ENCODE measurements at regions not wholly inside any gene's neighbourhood (a gene's known extent, or its start where the extent isn't known, plus 50 kb on each side); places are given as distances from the start of the nearest gene placed in this dataset.

DNA sequence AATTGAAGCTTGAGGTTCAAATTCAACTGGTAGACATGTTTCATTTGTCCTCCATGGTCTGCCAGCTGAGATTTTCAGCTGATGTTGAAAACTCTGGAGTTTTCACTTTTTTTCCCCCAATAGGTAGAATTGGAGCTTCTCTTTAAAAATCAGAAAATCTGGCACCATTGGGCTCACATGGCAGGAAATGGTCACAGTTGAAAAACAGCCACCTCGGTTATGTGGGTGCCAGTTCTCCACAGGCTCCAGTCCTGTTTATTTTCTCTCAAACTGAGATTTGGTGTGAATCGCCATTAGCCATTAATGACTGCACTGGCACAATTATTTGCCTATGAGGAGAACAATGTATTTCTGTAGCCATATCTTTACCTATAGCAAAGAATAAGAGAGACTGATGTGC, 171.4 kb upstream of the TFAP2D start:
- Histone ChIP-seq H3K4me2 (ENCODE audit: low read length) (no peak overlapping the region), H3K9me3 (ENCODE audit: insufficient read depth, low read length) (no peaks in the 10 kb centered on the region), H3K27ac (ENCODE audit: low read length) (no peak overlapping the region), H3K9ac (ENCODE audit: low read length) (no peak overlapping the region), H4K20me1 (ENCODE audit: insufficient read depth, low read length) (no peaks in the 10 kb centered on the region), H3K4me3 (ENCODE audit: low read length) (no peak overlapping the region), H2AFZ (ENCODE audit: low read depth, low read length) (no peak overlapping the region), H3K27me3 (ENCODE audit: low read depth, low read length) (no peaks in the 10 kb centered on the region), H3K36me3 (replicated peaks; ENCODE audit: low read depth, low read length) (no peaks in the 10 kb centered on the region), H3K79me2 (ENCODE audit: low read length) (no peaks in the 10 kb centered on the region), H3K4me1 (ENCODE audit: low read length) (no peaks in the 10 kb centered on the region)
- TF ChIP-seq, protein P1, sequence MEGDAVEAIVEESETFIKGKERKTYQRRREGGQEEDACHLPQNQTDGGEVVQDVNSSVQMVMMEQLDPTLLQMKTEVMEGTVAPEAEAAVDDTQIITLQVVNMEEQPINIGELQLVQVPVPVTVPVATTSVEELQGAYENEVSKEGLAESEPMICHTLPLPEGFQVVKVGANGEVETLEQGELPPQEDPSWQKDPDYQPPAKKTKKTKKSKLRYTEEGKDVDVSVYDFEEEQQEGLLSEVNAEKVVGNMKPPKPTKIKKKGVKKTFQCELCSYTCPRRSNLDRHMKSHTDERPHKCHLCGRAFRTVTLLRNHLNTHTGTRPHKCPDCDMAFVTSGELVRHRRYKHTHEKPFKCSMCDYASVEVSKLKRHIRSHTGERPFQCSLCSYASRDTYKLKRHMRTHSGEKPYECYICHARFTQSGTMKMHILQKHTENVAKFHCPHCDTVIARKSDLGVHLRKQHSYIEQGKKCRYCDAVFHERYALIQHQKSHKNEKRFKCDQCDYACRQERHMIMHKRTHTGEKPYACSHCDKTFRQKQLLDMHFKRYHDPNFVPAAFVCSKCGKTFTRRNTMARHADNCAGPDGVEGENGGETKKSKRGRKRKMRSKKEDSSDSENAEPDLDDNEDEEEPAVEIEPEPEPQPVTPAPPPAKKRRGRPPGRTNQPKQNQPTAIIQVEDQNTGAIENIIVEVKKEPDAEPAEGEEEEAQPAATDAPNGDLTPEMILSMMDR (IDR thresholded peaks at IDR 0.05; ENCODE audit: low read depth, low read length): no peak
- no peak for TF ChIP-seq EZH2phosphoT487 (IDR thresholded peaks at IDR 0.05; ENCODE audit: low read depth)

DNA sequence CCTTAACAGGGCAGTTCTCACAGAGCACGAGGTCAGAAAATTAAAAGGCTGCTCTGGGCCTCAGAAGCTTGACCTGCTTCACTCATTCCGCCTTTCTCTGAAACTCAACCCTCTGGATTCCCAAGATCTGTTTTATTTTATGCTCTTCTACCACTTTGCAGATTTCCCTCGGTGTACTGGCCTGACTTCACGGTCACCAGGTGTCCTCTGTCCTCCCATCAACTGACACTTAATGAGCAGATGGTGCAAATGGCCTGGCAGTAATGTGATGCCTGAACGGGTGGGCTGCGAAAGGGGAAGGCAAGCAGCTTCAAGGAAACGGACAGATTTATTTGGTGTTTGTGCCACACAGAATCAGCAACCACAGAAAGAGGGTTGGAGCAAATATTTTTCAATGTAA, 169.7 kb upstream of the TFAP2D start:
- no peak overlapping the region for H3K27ac ChIP-seq (ENCODE audit: low read length)
- no peak overlapping the region for H3K4me3 ChIP-seq (ENCODE audit: low read length)
- H3K4me1 ChIP-seq (ENCODE audit: low read length): no peaks in the 10 kb centered on the region
- no peak overlapping the region for H3K4me2 ChIP-seq (ENCODE audit: low read length)
- H3K9ac ChIP-seq (ENCODE audit: low read length): no peak overlapping the region
- no peak overlapping the region for H2AFZ ChIP-seq (ENCODE audit: low read depth, low read length)
- H3K79me2 ChIP-seq (ENCODE audit: low read length): no peaks in the 10 kb centered on the region
- TF ChIP-seq EZH2phosphoT487 (IDR thresholded peaks at IDR 0.05; ENCODE audit: low read depth): no peak
- TF ChIP-seq, protein P1 (IDR thresholded peaks at IDR 0.05; ENCODE audit: low read depth, low read length): no peak
- no peaks in the 10 kb centered on the region for H3K36me3 ChIP-seq (replicated peaks; ENCODE audit: low read depth, low read length)
- no peaks in the 10 kb centered on the region for H3K27me3 ChIP-seq (ENCODE audit: low read depth, low read length)
- no peaks in the 10 kb centered on the region for H4K20me1 ChIP-seq (ENCODE audit: insufficient read depth, low read length)
- H3K9me3 ChIP-seq (ENCODE audit: insufficient read depth, low read length): no peaks in the 10 kb centered on the region

DNA sequence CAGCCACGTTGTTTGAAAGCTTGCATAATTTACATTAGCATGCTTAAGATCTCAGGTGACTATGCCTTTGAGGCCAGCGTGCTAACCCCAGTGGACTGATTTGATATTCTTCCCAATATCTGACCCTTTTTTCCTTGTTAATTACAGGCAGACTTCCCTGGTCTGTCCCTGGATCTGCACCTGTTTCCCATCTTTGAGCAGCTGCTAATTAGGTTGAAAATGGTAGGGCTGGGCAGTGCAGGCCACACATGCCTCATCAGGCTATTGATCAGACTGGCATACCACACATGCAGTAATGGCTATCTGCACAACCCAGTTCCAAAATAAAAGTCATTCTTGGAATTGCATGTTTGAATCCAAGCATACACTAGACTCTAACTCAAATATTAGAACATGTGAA, 164.3 kb upstream of the TFAP2D start:
- Histone ChIP-seq H3K79me2 (ENCODE audit: low read length) (no peaks in the 10 kb centered on the region), H2AFZ (ENCODE audit: low read depth, low read length) (no peak overlapping the region), H3K27ac (ENCODE audit: low read length) (no peak overlapping the region), H3K9ac (ENCODE audit: low read length) (no peak overlapping the region), H3K9me3 (ENCODE audit: insufficient read depth, low read length) (no peaks in the 10 kb centered on the region; the same call in 1 of the 2 replicates), H4K20me1 (ENCODE audit: insufficient read depth, low read length) (no peaks in the 10 kb centered on the region), H3K4me1 (ENCODE audit: low read length) (no peaks in the 10 kb centered on the region), H3K36me3 (replicated peaks; ENCODE audit: low read depth, low read length) (no peaks in the 10 kb centered on the region), H3K4me3 (ENCODE audit: low read length) (no peak overlapping the region), H3K4me2 (ENCODE audit: low read length) (no peak overlapping the region), H3K27me3 (ENCODE audit: low read depth, low read length) (no peaks in the 10 kb centered on the region)
- TF ChIP-seq, protein P1 (IDR thresholded peaks at IDR 0.05; ENCODE audit: low read depth, low read length): no peak
- TF ChIP-seq EZH2phosphoT487 (IDR thresholded peaks at IDR 0.05; ENCODE audit: low read depth): no peak

DNA sequence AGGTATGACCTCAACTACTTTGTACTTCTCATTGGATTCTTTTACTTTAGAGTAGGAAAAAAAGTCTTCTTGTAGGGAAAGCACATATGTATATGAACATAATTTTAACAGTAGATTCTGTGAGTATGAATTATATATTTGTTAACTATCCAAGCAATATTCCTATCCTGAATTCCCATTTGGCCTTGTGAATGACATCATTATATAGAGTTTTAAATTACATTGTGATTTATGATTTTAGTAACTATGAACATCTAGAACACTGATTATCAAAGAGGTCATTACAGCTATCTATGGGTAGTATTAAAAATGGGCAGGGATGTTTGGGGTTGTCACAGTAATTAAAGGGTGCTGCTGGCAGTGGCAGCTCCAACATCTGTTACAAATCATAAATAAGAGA, 163.9 kb upstream of the TFAP2D start:
- no peak overlapping the region for H3K27ac ChIP-seq (ENCODE audit: low read length)
- no peak overlapping the region for H3K9ac ChIP-seq (ENCODE audit: low read length)
- no peaks in the 10 kb centered on the region for H3K27me3 ChIP-seq (ENCODE audit: low read depth, low read length)
- TF ChIP-seq, protein P1 (IDR thresholded peaks at IDR 0.05; ENCODE audit: low read depth, low read length): no peak
- no peak for TF ChIP-seq EZH2phosphoT487 (IDR thresholded peaks at IDR 0.05; ENCODE audit: low read depth)
- no peak overlapping the region for H2AFZ ChIP-seq (ENCODE audit: low read depth, low read length)
- H3K36me3 ChIP-seq (replicated peaks; ENCODE audit: low read depth, low read length): no peaks in the 10 kb centered on the region
- H4K20me1 ChIP-seq (ENCODE audit: insufficient read depth, low read length): no peaks in the 10 kb centered on the region
- H3K4me3 ChIP-seq (ENCODE audit: low read length): no peak overlapping the region
- no peak overlapping the region for H3K4me2 ChIP-seq (ENCODE audit: low read length)
- H3K79me2 ChIP-seq (ENCODE audit: low read length): no peaks in the 10 kb centered on the region
- no peaks in the 10 kb centered on the region; the same call in 1 of the 2 replicates for H3K9me3 ChIP-seq (ENCODE audit: insufficient read depth, low read length)
- H3K4me1 ChIP-seq (ENCODE audit: low read length): no peaks in the 10 kb centered on the region
